ENCODE measurements at regions not wholly inside any gene's neighbourhood (a gene's known extent, or its start where the extent isn't known, plus 50 kb on each side); places are given as distances from the start of the nearest gene placed in this dataset.

DNA sequence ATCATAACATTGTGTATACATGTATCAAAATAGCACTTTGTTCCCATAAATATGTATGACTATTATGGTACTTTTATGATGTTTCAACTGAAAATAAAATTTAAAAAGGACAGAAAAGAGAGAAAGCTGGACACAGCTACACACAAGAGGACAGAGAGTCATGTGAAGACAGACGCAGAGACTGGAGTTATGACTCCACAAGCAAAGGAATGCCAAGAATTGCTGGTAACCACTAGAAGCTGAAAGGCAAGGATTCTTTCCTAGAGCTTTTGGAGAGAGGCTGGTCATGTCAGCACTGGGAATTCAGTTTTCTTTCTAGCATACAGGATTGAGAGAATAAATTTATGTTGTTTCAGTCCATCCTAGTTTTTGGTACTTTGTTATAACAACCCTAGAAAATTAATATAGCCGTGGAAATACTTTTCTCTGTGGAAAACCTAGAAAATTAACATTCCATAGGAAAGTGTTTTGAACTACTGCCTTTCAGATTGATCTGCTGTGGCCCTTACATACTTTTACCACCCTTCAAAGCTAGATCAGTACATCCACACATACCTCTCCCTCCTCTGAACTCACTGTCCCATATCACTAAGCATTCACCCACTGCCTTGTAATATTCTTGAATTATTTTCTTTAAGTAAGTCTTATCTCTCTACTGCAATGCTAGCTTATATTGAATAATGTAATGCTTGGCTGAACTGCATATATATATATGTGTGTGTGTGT is 575.3 kb downstream of the IPMK start:
- Histone ChIP-seq H3K79me2 (ENCODE audit: insufficient read depth, low read depth) (no peaks in the 10 kb centered on the region), H2AFZ (ENCODE audit: low read depth) (no peak overlapping the region), H3K4me2 (no peak overlapping the region)

DNA sequence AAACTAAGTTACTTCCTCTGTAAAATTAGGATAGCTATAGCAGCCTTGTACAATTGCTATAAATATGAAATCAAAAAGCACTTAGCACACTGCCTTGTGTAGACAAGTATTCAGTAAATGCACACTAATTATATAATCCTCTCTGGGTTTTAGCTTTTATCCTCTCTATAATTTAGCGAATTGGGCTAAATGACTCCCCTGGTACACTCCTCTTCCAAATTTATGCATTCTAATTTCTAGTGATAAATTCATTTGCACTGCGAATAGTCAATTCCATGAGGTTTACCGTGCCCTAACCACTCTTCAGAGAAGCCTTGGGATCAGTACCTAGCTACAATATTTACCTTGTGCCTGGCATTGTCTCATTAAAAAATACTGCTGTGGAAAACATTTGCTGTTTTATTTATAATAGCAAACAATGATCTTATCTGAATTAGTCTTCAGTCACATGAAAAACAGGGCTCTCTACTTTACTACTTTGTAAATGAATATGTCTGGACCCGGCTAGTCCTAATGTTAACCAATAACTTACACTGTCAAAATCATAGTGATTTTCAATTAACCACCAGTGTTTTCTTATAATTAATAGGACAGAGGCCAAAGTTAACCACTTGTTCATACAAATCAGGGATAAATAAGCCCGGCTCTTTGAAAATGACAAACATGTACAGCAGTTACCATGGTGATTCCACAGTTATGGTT is 577.9 kb downstream of the IPMK start:
- TF ChIP-seq, protein P1, sequence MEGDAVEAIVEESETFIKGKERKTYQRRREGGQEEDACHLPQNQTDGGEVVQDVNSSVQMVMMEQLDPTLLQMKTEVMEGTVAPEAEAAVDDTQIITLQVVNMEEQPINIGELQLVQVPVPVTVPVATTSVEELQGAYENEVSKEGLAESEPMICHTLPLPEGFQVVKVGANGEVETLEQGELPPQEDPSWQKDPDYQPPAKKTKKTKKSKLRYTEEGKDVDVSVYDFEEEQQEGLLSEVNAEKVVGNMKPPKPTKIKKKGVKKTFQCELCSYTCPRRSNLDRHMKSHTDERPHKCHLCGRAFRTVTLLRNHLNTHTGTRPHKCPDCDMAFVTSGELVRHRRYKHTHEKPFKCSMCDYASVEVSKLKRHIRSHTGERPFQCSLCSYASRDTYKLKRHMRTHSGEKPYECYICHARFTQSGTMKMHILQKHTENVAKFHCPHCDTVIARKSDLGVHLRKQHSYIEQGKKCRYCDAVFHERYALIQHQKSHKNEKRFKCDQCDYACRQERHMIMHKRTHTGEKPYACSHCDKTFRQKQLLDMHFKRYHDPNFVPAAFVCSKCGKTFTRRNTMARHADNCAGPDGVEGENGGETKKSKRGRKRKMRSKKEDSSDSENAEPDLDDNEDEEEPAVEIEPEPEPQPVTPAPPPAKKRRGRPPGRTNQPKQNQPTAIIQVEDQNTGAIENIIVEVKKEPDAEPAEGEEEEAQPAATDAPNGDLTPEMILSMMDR (conservative IDR thresholded peaks at IDR 0.05; ENCODE audit: low read depth, low read length): no peak
- Histone ChIP-seq H3K4me1 (ENCODE audit: low read depth, poor library complexity, severe bottlenecking) (no peaks in the 10 kb centered on the region), H2AFZ (ENCODE audit: low read depth) (no peak overlapping the region), H4K20me1 (ENCODE audit: insufficient read depth) (no peaks in the 10 kb centered on the region), H3K27ac (no peak overlapping the region), H3K79me2 (ENCODE audit: insufficient read depth, low read depth) (no peaks in the 10 kb centered on the region), H3K27me3 (ENCODE audit: insufficient read depth, low read depth) (no peaks in the 10 kb centered on the region), H3K4me2 (no peak overlapping the region), H3K36me3 (ENCODE audit: insufficient read depth) (no peaks in the 10 kb centered on the region), H3K4me3 (IDR thresholded peaks at IDR 0.05; ENCODE audit: insufficient read depth, low read depth, low read length) (no peak overlapping the region), H3K9ac (no peak overlapping the region)

More for the DNA sequence above, 575.3 kb downstream of the IPMK start:
- no peaks in the 10 kb centered on the region for H3K27me3 ChIP-seq (ENCODE audit: insufficient read depth, low read depth)
- no peaks in the 10 kb centered on the region for H4K20me1 ChIP-seq (ENCODE audit: insufficient read depth)
- H3K4me3 ChIP-seq (IDR thresholded peaks at IDR 0.05; ENCODE audit: insufficient read depth, low read depth, low read length): no peak overlapping the region
- H3K36me3 ChIP-seq (ENCODE audit: insufficient read depth): no peaks in the 10 kb centered on the region
- no peak overlapping the region for H3K27ac ChIP-seq
- H3K9ac ChIP-seq: no peak overlapping the region
- H3K4me1 ChIP-seq (ENCODE audit: low read depth, poor library complexity, severe bottlenecking): no peaks in the 10 kb centered on the region
- TF ChIP-seq, protein P1 (conservative IDR thresholded peaks at IDR 0.05; ENCODE audit: low read depth, low read length): no peak

DNA sequence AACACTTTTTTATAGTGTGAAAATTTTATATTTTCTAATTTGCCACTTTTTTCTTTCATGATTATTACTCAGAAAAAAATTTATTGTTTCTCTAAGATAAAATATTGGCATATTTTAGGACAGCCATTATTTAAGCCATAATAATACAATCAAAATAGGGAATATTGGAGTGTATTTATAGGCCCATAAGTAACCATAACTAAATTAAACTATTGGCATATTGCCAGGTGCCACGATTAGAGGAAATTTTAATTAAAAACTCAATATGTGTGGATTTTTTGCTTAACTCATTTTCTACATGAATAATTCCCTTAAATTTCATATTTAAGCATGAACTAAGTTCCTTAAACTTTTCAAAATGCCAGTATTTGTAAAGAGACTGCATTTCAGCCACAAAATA is 587.8 kb downstream of the IPMK start:
- TF ChIP-seq, protein P1 (conservative IDR thresholded peaks at IDR 0.05; ENCODE audit: low read depth, low read length): no peak
- Histone ChIP-seq H3K27me3 (ENCODE audit: insufficient read depth, low read depth) (no peaks in the 10 kb centered on the region), H4K20me1 (ENCODE audit: insufficient read depth) (no peaks in the 10 kb centered on the region), H3K9ac (no peak overlapping the region), H3K4me3 (IDR thresholded peaks at IDR 0.05; ENCODE audit: insufficient read depth, low read depth, low read length) (no peak overlapping the region), H3K79me2 (ENCODE audit: insufficient read depth, low read depth) (no peaks in the 10 kb centered on the region), H3K4me1 (ENCODE audit: low read depth, poor library complexity, severe bottlenecking) (no peaks in the 10 kb centered on the region), H2AFZ (ENCODE audit: low read depth) (no peak overlapping the region), H3K27ac (no peak overlapping the region), H3K4me2 (no peak overlapping the region), H3K36me3 (ENCODE audit: insufficient read depth) (no peaks in the 10 kb centered on the region)

DNA sequence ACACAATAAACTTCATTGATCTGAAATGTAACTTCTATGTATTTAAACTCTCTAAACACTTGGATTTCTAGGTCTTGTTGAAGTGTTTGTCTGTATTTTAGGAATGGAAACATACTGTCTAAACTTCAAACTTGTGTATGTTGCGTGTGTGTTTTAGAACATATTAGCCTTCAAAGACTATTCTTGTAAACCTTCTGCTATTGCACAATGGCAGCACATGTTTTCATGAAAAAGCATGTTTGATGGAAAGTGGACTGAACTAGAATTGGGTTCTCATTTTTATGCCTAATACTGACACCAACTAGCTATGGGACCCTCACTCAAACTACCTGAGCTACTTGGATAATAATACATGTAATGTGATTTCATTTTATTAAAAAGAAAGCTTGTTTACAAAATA is 592.6 kb downstream of the IPMK start:
- no peaks in the 10 kb centered on the region for H3K79me2 ChIP-seq (ENCODE audit: insufficient read depth, low read depth)
- H3K36me3 ChIP-seq (ENCODE audit: insufficient read depth): no peaks in the 10 kb centered on the region
- H3K4me2 ChIP-seq: no peak overlapping the region
- no peak overlapping the region for H3K9ac ChIP-seq
- H4K20me1 ChIP-seq (ENCODE audit: insufficient read depth): no peaks in the 10 kb centered on the region
- no peak overlapping the region for H2AFZ ChIP-seq (ENCODE audit: low read depth)
- H3K27ac ChIP-seq: no peak overlapping the region
- TF ChIP-seq, protein P1 (conservative IDR thresholded peaks at IDR 0.05; ENCODE audit: low read depth, low read length): no peak
- H3K4me1 ChIP-seq (ENCODE audit: low read depth, poor library complexity, severe bottlenecking): no peaks in the 10 kb centered on the region
- H3K27me3 ChIP-seq (ENCODE audit: insufficient read depth, low read depth): no peaks in the 10 kb centered on the region
- no peak overlapping the region for H3K4me3 ChIP-seq (IDR thresholded peaks at IDR 0.05; ENCODE audit: insufficient read depth, low read depth, low read length)

Measured in KMS-11 (cell line).